ENCODE measurements at regions not wholly inside any gene's neighbourhood (a gene's known extent, or its start where the extent isn't known, plus 50 kb on each side); places are given as distances from the start of the nearest gene placed in this dataset.

DNA sequence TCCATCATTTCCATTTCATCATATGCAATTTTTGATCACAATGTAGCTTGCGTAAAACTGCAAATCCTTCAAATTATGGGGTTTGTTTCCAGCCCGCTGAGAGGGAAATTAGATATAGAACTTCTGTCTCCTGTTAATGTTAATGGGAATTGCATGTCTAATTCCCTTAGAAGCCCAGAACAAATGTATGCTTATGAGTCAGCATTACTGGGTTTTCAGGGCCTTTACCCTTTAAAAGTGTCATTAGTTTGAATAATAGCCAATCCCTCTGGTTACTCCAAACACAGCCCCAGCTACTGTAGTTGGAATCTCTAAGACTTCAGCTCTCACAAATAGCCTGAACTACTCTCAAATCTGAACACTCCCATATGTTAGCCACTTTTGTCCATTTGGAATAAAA lies 439.4 kb downstream of the C3orf38 start:
- TF ChIP-seq, protein P1, sequence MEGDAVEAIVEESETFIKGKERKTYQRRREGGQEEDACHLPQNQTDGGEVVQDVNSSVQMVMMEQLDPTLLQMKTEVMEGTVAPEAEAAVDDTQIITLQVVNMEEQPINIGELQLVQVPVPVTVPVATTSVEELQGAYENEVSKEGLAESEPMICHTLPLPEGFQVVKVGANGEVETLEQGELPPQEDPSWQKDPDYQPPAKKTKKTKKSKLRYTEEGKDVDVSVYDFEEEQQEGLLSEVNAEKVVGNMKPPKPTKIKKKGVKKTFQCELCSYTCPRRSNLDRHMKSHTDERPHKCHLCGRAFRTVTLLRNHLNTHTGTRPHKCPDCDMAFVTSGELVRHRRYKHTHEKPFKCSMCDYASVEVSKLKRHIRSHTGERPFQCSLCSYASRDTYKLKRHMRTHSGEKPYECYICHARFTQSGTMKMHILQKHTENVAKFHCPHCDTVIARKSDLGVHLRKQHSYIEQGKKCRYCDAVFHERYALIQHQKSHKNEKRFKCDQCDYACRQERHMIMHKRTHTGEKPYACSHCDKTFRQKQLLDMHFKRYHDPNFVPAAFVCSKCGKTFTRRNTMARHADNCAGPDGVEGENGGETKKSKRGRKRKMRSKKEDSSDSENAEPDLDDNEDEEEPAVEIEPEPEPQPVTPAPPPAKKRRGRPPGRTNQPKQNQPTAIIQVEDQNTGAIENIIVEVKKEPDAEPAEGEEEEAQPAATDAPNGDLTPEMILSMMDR (IDR thresholded peaks at IDR 0.05): no peak
- no peak for TF ChIP-seq POLR2A (IDR thresholded peaks at IDR 0.05)

Data from uterus (tissue), 2 donors.